ENCODE measurements at regions not wholly inside any gene's neighbourhood (a gene's known extent, or its start where the extent isn't known, plus 50 kb on each side); places are given as distances from the start of the nearest gene placed in this dataset.

GRCh38 chr9:84207491-84207951 is 133.0 kb downstream of the SLC28A3 start:
- TF ChIP-seq CTCF (IDR thresholded peaks at IDR 0.05) (no peak), POLR2AphosphoS5 (IDR thresholded peaks at IDR 0.05) (no peak)
